ENCODE measurements at regions not wholly inside any gene's neighbourhood (a gene's known extent, or its start where the extent isn't known, plus 50 kb on each side); places are given as distances from the start of the nearest gene placed in this dataset.

- TF ChIP-seq POLR2A (IDR thresholded peaks at IDR 0.05; ENCODE audit: low read depth, low read length), result no peak
- FAIRE-seq, result no peak
- DNase-seq (ENCODE audit: insufficient read length, low spot score), result no peak
Measured at GRCh38 chr7:421136-421991, 98.3 kb downstream of the PDGFA start.

- DNase-seq (ENCODE audit: insufficient read length, low spot score) (no peak), FAIRE-seq (no peak)
- TF ChIP-seq POLR2A (IDR thresholded peaks at IDR 0.05; ENCODE audit: low read depth, low read length), result no peak
Measured at GRCh38 chr7:422191-422885, 97.3 kb downstream of the PDGFA start.

GRCh38 chr7:422886-423225, 96.8 kb downstream of the PDGFA start:
- no peak for TF ChIP-seq POLR2A (IDR thresholded peaks at IDR 0.05; ENCODE audit: low read depth, low read length)
- FAIRE-seq, result no peak
- DNase-seq (ENCODE audit: insufficient read length, low spot score), result no peak

GRCh38 chr7:423312-424260, 96.1 kb downstream of the PDGFA start:
- DNase-seq (ENCODE audit: insufficient read length, low spot score) (no peak), FAIRE-seq (no peak)
- TF ChIP-seq POLR2A (IDR thresholded peaks at IDR 0.05; ENCODE audit: low read depth, low read length), result no peak

GRCh38 chr7:424301-424935, 95.2 kb downstream of the PDGFA start:
- DNase-seq (ENCODE audit: insufficient read length, low spot score) (no peak), FAIRE-seq (no peak)
- no peak for TF ChIP-seq POLR2A (IDR thresholded peaks at IDR 0.05; ENCODE audit: low read depth, low read length)

GRCh38 chr7:424961-425793, 94.5 kb downstream of the PDGFA start:
- no peak for FAIRE-seq
- TF ChIP-seq POLR2A (IDR thresholded peaks at IDR 0.05; ENCODE audit: low read depth, low read length), result no peak
- no peak for DNase-seq (ENCODE audit: insufficient read length, low spot score)

GRCh38 chr7:425794-426188, 93.9 kb downstream of the PDGFA start:
- no peak for TF ChIP-seq POLR2A (IDR thresholded peaks at IDR 0.05; ENCODE audit: low read depth, low read length)
- DNase-seq (ENCODE audit: insufficient read length, low spot score) (no peak), FAIRE-seq (no peak)

GRCh38 chr7:426510-426909, 93.1 kb downstream of the PDGFA start:
- no peak for TF ChIP-seq POLR2A (IDR thresholded peaks at IDR 0.05; ENCODE audit: low read depth, low read length)
- DNase-seq (ENCODE audit: insufficient read length, low spot score) (no peak), FAIRE-seq (no peak)

GRCh38 chr7:427506-428103, 92.0 kb downstream of the PDGFA start:
- no peak for TF ChIP-seq POLR2A (IDR thresholded peaks at IDR 0.05; ENCODE audit: low read depth, low read length)
- no peak for DNase-seq (ENCODE audit: insufficient read length, low spot score)
- no peak for FAIRE-seq

GRCh38 chr7:428387-428786, 91.3 kb downstream of the PDGFA start:
- no peak for FAIRE-seq
- no peak for TF ChIP-seq POLR2A (IDR thresholded peaks at IDR 0.05; ENCODE audit: low read depth, low read length)

GRCh38 chr7:428927-429827, 90.5 kb downstream of the PDGFA start:
- DNase-seq (ENCODE audit: insufficient read length, low spot score), result no peak
- no peak for TF ChIP-seq POLR2A (IDR thresholded peaks at IDR 0.05; ENCODE audit: low read depth, low read length)
- no peak for FAIRE-seq

More at GRCh38 chr7:428387-428786, 91.3 kb downstream of the PDGFA start:
- no peak for DNase-seq (ENCODE audit: insufficient read length, low spot score)
